ENCODE measurements at regions not wholly inside any gene's neighbourhood (a gene's known extent, or its start where the extent isn't known, plus 50 kb on each side); places are given as distances from the start of the nearest gene placed in this dataset.

DNA sequence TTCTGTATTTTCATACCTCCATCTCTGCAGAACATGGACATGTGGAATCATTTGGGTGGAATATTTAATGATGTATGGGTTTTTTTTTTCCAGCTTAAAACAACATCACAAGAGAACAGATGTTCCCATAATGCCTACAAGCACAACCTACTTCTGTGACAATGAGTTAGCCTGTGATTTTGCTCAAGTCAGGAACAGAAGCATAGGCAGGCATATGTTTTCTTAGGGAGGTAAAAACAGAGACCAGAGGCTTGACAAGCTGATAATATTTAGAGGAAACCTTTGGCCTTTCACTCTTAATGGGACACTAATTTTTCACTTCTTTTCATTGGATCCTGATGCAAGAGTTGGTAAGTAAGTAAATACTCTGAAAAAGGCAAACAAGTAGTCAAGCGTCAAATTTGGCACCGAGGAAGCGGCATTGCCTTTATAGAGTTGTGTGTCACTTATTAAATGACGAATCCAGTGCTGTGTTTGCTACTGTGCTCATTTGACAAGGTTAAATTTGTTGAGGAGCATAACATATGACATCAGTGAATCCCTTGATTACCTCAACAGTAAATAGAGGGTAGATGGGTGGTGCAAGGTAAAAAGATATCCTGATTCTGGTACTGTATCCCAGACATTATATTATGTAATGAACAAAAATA, 66.7 kb upstream of the RBMS3 start:
- DNase-seq (ENCODE audit: low read depth), result no peak
- no peak overlapping the region for H3K4me3 ChIP-seq (ENCODE audit: low read depth, low read length)
- no peak for TF ChIP-seq MYC (IDR thresholded peaks at IDR 0.05; ENCODE audit: low read depth, low read length)

GRCh38 chr3:29215948-29216347, 64.9 kb upstream of the RBMS3 start:
- no peak overlapping the region for H3K4me3 ChIP-seq (ENCODE audit: low read depth, low read length)

DNA sequence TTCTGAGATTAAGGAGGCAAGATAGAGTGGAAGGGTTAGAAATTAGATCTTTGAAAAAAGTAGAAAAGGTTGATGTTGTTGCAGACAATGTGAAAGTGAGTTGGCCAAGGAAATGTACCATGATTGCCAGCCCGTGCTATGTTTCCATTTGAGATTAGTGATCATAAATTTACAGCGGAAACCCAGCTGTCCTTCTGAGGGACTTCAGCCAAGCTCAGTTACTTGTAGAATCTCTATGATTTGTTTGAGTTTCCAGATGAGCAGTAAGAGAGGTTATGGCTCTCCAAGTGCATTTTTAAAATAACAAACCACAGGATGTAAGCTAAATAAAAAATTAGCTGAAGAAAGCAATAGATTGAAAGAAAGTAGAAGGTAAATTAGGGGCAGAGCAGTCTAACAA, 54.2 kb upstream of the RBMS3 start:
- no peak overlapping the region for H3K4me3 ChIP-seq (ENCODE audit: low read depth, low read length)
- TF ChIP-seq, protein P1, sequence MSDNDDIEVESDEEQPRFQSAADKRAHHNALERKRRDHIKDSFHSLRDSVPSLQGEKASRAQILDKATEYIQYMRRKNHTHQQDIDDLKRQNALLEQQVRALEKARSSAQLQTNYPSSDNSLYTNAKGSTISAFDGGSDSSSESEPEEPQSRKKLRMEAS (IDR thresholded peaks at IDR 0.05; ENCODE audit: low read depth, low read length), result no peak
- TF ChIP-seq MYC (IDR thresholded peaks at IDR 0.05; ENCODE audit: low read depth, low read length) (no peak), POLR2A (IDR thresholded peaks at IDR 0.05; ENCODE audit: extremely low read depth, insufficient read length) (no peak), CTCF (IDR thresholded peaks at IDR 0.05; ENCODE audit: low read depth, low read length) (no peak)
- no peak for DNase-seq (ENCODE audit: low read depth)

More at GRCh38 chr3:29215948-29216347, 64.9 kb upstream of the RBMS3 start:
- no peak for TF ChIP-seq POLR2A (IDR thresholded peaks at IDR 0.05; ENCODE audit: extremely low read depth, insufficient read length)
- TF ChIP-seq, protein P1 (IDR thresholded peaks at IDR 0.05; ENCODE audit: low read depth, low read length), result no peak
- TF ChIP-seq CTCF (IDR thresholded peaks at IDR 0.05; ENCODE audit: low read depth, low read length), result no peak
- no peak for TF ChIP-seq MYC (IDR thresholded peaks at IDR 0.05; ENCODE audit: low read depth, low read length)
- no peak for DNase-seq (ENCODE audit: low read depth)

DNA sequence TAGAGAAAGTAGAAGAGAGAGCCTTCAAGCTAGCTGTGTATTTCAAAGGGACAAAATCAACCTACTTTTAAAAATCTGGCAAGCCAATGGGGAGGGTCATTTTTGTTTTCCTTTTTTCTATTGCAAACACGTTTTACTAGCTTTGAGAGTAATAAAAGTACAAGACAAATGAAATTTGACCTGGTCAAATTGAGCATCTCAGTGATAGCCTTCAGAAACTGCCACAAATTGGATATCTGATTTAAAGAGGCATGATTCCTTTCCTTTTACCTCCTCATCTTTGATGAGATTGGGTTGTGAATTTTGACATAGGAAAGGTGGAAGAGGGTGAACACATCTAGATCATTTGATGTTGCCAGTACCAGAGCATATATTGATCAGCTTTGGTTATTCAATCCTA, 53.6 kb upstream of the RBMS3 start:
- no peak for DNase-seq (ENCODE audit: low read depth)
- no peak overlapping the region for H3K4me3 ChIP-seq (ENCODE audit: low read depth, low read length)
- TF ChIP-seq POLR2A (IDR thresholded peaks at IDR 0.05; ENCODE audit: extremely low read depth, insufficient read length) (no peak), CTCF (IDR thresholded peaks at IDR 0.05; ENCODE audit: low read depth, low read length) (no peak), MYC (IDR thresholded peaks at IDR 0.05; ENCODE audit: low read depth, low read length) (no peak)
- TF ChIP-seq, protein P1 (IDR thresholded peaks at IDR 0.05; ENCODE audit: low read depth, low read length), result no peak
